ENCODE measurements at regions not wholly inside any gene's neighbourhood (a gene's known extent, or its start where the extent isn't known, plus 50 kb on each side); places are given as distances from the start of the nearest gene placed in this dataset.

DNA sequence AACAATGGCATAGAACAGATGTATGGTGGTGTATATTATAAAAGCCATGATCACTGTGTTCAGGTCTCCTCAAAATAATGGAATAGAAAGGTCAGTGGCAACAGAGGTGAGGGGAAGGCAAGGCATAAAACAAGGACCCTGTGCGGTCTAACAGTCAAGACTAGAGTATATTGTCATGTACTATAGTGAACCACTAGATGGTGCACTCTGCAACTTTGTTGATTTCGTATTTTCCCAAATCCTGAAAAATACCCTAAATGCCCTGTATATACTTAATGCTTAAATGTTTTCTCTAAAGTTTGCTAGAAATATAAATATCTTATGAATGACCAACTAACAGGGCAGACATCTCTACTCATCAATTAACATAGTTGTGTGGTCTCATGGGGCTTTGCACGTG, 453.0 kb downstream of the PCDH11X start:
- no peak overlapping the region for H3K27ac Mint-ChIP-seq
- Histone ChIP-seq H3T11ph (ENCODE audit: low read length) (no peak overlapping the region), H4K5ac (ENCODE audit: insufficient read length, low read depth, low read length) (no peak overlapping the region), H3K4ac (ENCODE audit: low read depth, low read length) (no peak overlapping the region), H2BK120ac (ENCODE audit: low read depth, low read length, poor library complexity, severe bottlenecking) (no peak overlapping the region), H3K9ac (ENCODE audit: extremely low read depth, insufficient read length, low read length) (no peak overlapping the region), H2AK5ac (ENCODE audit: insufficient read length, low read length) (no peak overlapping the region), H3K4me2 (ENCODE audit: insufficient read depth, insufficient read length, low read length) (no peak overlapping the region), H4K8ac (replicated peaks; ENCODE audit: insufficient read length, low read depth, low read length) (no peak overlapping the region), H3K4me1 (ENCODE audit: insufficient read depth, low read length) (peaks cover 6% of the 10 kb centered on the region; the same call in 1 of the 2 replicates), H4K20me1 (ENCODE audit: control insufficient read depth, insufficient read depth, insufficient read length) (no peaks in the 10 kb centered on the region), H4K91ac (ENCODE audit: insufficient read length, low read depth, low read length) (no peak overlapping the region), H2BK12ac (ENCODE audit: insufficient read length, low read depth, low read length) (no peak overlapping the region), H3K79me2 (ENCODE audit: insufficient read depth, low read length) (0 out of 2 replicates have a peak, but pooled peaks cover 2% of the 10 kb centered on the region), H3K27ac (ENCODE audit: insufficient read length, low read depth, low read length) (no peak overlapping the region), H2BK5ac (ENCODE audit: insufficient read length, low read length) (no peak overlapping the region), H2BK20ac (ENCODE audit: low read depth, low read length, poor library complexity, severe bottlenecking) (no peak overlapping the region), H3K23me2 (ENCODE audit: insufficient read length, low read depth, low read length, poor library complexity, severe bottlenecking) (no peaks in the 10 kb centered on the region), H2AFZ (ENCODE audit: low read length) (no peak overlapping the region), H3K27me3 (ENCODE audit: insufficient read depth, low read length) (no peaks in the 10 kb centered on the region), H3K79me1 (ENCODE audit: insufficient read depth, low read depth, low read length, poor library complexity, severe bottlenecking) (no peaks in the 10 kb centered on the region), H3K9me3 (ENCODE audit: control insufficient read depth, low read depth, low read length) (no peaks in the 10 kb centered on the region), H3K18ac (ENCODE audit: insufficient read length, low read depth, low read length) (no peak overlapping the region), H2BK15ac (ENCODE audit: low read depth, low read length) (no peak overlapping the region), H3K14ac (ENCODE audit: insufficient read depth, low read length) (no peak overlapping the region), H3K56ac (ENCODE audit: insufficient read length, low read depth, low read length) (no peak overlapping the region), H3K23ac (ENCODE audit: insufficient read length, low read depth, low read length) (no peak overlapping the region)
- DNase-seq: no peak
- peak; percentile 81 for TF ChIP-seq CTCF (conservative IDR thresholded peaks at IDR 0.05)
- WGBS (ENCODE audit: extremely low coverage, insufficient read length, low lambda C conversion rate): no CpG with 5 or more reads among the region's 3 CpGs
- peaks cover 0 to 2% of the 10 kb centered on the region in 2 experiments; a peak in 1 of 5 replicates for H3K9me3 Mint-ChIP-seq
- H3K4me3 Mint-ChIP-seq: no peak overlapping the region
- H3K4me1 Mint-ChIP-seq: peaks cover 14 to 19% of the 10 kb centered on the region in 2 experiments
- H3K27me3 Mint-ChIP-seq (ENCODE audit: low read depth): no peaks in the 10 kb centered on the region
- H3K36me3 Mint-ChIP-seq (ENCODE audit: insufficient read depth in 1 of 3, low read depth in 3 of 3): peaks cover 2 to 15% (median 5%) of the 10 kb centered on the region in 3 experiments; a peak in 6 of 7 replicates

All from H9 (cell line).